Fibroblast of lung (primary cell): ENCODE measurements at regions not wholly inside any gene's neighbourhood (a gene's known extent, or its start where the extent isn't known, plus 50 kb on each side); places are given as distances from the start of the nearest gene placed in this dataset.

Experiments used
- DNase-seq, 2 donors: peaks; one replicate each; pipeline versions ENCODE4 v3.0.0 to v3.0.0-alpha.2; 2010; ENCODE audit warnings: low read depth in 2 of 2
- H2AFZ ChIP-seq: 2 replicates; pipeline ENCODE4 v1.5.1; 2012; ENCODE audit warnings: low read length, control low read depth, inconsistent platforms
- H3K27ac ChIP-seq: 2 replicates; pipeline ENCODE4 v1.5.1; 2011; ENCODE audit warnings: low read length, control low read depth; ENCODE audit not compliant: insufficient read depth
- H3K27me3 ChIP-seq: 2 replicates; pipeline ENCODE4 v1.5.1; 2011; ENCODE audit warnings: mild to moderate bottlenecking, low read length; ENCODE audit not compliant: control insufficient read depth, insufficient read depth
- H3K36me3 ChIP-seq: 2 replicates; pipeline ENCODE4 v1.5.1; 2011; ENCODE audit warnings: low read length; ENCODE audit not compliant: control insufficient read depth, insufficient read depth
- H3K4me1 ChIP-seq: 2 replicates; pipeline ENCODE4 v1.5.1; 2011; ENCODE audit warnings: low read length; ENCODE audit not compliant: control insufficient read depth, insufficient read depth; ENCODE audit errors: extremely low read depth
- H3K4me2 ChIP-seq: 2 replicates; pipeline ENCODE4 v1.5.1; 2011; ENCODE audit warnings: low read length, control low read depth; ENCODE audit not compliant: insufficient read depth; ENCODE audit errors: extremely low read depth
- H3K4me3 ChIP-seq, 4 experiments: fragments of 200-600 bp in 1 of 4; sonication (generic) in 1 of 4; replicated peaks in 1 of 4; 2 replicates each; pipeline ENCODE4 v1.5.1; 2011 to 2016; ENCODE audit warnings: low read length in 4 of 4, low read depth in 3 of 4, mild to moderate bottlenecking in 3 of 4, control low read depth in 2 of 4, inconsistent platforms in 1 of 4, mixed read lengths in 1 of 4; ENCODE audit not compliant: insufficient read depth in 1 of 4; ENCODE audit errors: control extremely low read depth in 1 of 4
- H3K79me2 ChIP-seq: 2 replicates; pipeline ENCODE4 v1.5.1; 2012; ENCODE audit warnings: mild to moderate bottlenecking, low read length, inconsistent platforms; ENCODE audit not compliant: control insufficient read depth, insufficient read depth
- H3K9ac ChIP-seq: 2 replicates; pipeline ENCODE4 v1.5.1; 2011; ENCODE audit warnings: mild to moderate bottlenecking, low read length, control low read depth; ENCODE audit not compliant: insufficient read depth
- H3K9me3 ChIP-seq: 2 replicates; pipeline ENCODE4 v1.5.1; 2012; ENCODE audit warnings: low read depth, low read length; ENCODE audit not compliant: control insufficient read depth, insufficient read depth
- H4K20me1 ChIP-seq: 2 replicates; pipeline ENCODE4 v1.5.1; 2011; ENCODE audit warnings: low read length; ENCODE audit not compliant: control insufficient read depth, insufficient read depth; ENCODE audit errors: extremely low read depth
- CTCF ChIP-seq, 2 donors: IDR thresholded peaks in 1 of 2; conservative IDR thresholded peaks in 1 of 2; 1 replicate in 1 of 2; 2 replicates in 1 of 2; pipeline ENCODE4 v1.5.1; 2011 to 2012; ENCODE audit warnings: low read length in 2 of 2, control low read depth in 1 of 2, inconsistent platforms in 1 of 2, low read depth in 1 of 2, mild to moderate bottlenecking in 1 of 2
- EZH2 ChIP-seq: IDR thresholded peaks from 2 replicates; pipeline ENCODE4 v1.5.1; 2012; ENCODE audit warnings: low read length, control low read depth, mild to moderate bottlenecking; ENCODE audit errors: missing control alignments

GRCh38 chr7:13293264-13294002, 606.0 kb downstream of the ARL4A start:
- Histone ChIP-seq H3K9me3 (no peaks in the 10 kb centered on the region), H4K20me1 (no peaks in the 10 kb centered on the region), H2AFZ (no peak overlapping the region), H3K4me1 (no peaks in the 10 kb centered on the region), H3K27ac (no peak overlapping the region), H3K4me3 (no peak overlapping the region), H3K9ac (no peak overlapping the region), H3K27me3 (no peaks in the 10 kb centered on the region), H3K79me2 (no peaks in the 10 kb centered on the region), H3K4me2 (no peak overlapping the region), H3K36me3 (no peaks in the 10 kb centered on the region)
- DNase-seq, result peak in 1 of 2 donors; percentile 52
- no peak for TF ChIP-seq EZH2

DNA sequence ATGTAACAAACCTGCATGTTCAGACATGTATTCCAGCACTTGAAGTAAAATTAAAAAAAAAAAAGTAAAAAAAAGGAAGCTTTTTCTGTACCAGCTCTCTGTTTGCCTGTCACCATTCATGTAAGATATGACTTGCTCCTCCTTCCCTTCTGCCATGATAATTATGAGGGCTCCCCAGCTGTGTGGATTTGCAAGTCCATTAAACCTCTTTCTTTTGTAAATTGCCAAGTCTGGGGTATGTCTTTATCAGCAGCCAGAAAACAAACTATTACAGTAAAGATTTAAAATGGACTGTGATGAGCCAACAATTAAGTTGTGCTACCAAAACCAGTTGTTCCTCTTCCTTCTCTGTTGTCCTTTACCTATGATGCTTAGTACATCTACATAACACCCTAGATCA, 619.6 kb downstream of the ARL4A start:
- Histone ChIP-seq H3K9me3 (no peaks in the 10 kb centered on the region), H3K27ac (no peak overlapping the region), H3K79me2 (no peaks in the 10 kb centered on the region), H4K20me1 (no peaks in the 10 kb centered on the region), H3K4me3 (no peak overlapping the region), H2AFZ (no peak overlapping the region), H3K4me1 (no peaks in the 10 kb centered on the region), H3K36me3 (no peaks in the 10 kb centered on the region), H3K9ac (no peak overlapping the region), H3K27me3 (no peaks in the 10 kb centered on the region), H3K4me2 (no peak overlapping the region)
- no peak for DNase-seq
- TF ChIP-seq EZH2 (no peak), CTCF (conservative IDR thresholded peaks at IDR 0.05 in 1 of 2, IDR thresholded peaks at IDR 0.05 in 1 of 2; ENCODE audit: low read depth in 1 of 2, low read length in 2 of 2) (no peak)

DNA sequence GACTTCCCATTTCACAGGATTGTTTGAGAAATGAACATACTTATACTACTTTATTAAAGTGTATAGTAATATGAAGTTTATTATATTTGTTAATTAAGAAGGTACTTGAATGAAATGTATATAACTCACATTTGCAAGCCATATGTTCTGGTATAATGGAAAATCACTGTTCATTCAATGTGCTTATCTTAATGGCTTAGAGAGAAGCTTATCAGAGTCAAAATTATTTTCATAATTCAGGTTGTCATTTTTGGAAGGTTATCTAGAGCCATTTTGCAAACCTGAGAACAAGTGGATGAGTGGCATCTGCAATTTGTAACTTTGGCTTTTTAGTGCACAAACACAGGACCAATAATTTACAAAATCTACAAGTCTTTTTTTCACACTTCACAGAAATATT, 621.0 kb downstream of the ARL4A start:
- no peak for TF ChIP-seq CTCF (conservative IDR thresholded peaks at IDR 0.05 in 1 of 2, IDR thresholded peaks at IDR 0.05 in 1 of 2; ENCODE audit: low read depth in 1 of 2, low read length in 2 of 2)
- TF ChIP-seq EZH2, result no peak
- Histone ChIP-seq H3K79me2 (no peaks in the 10 kb centered on the region), H4K20me1 (no peaks in the 10 kb centered on the region), H3K4me1 (no peaks in the 10 kb centered on the region), H3K9ac (no peak overlapping the region), H3K4me3 (no peak overlapping the region), H3K27me3 (no peaks in the 10 kb centered on the region), H3K27ac (no peak overlapping the region), H3K36me3 (no peaks in the 10 kb centered on the region), H2AFZ (no peak overlapping the region), H3K4me2 (no peak overlapping the region), H3K9me3 (no peaks in the 10 kb centered on the region)
- DNase-seq, result no peak
